Astrocyte (in vitro differentiated cells and primary cell): ENCODE measurements at regions not wholly inside any gene's neighbourhood (a gene's known extent, or its start where the extent isn't known, plus 50 kb on each side); places are given as distances from the start of the nearest gene placed in this dataset.
"Not testable (repeated sequence)": the region's sequence is repeated elsewhere in the genome, so short reads cannot be mapped to it uniquely, and the experiment has no call there.

ENCODE experiments used
- DNase-seq: peaks from one replicate; pipeline ENCODE4 v3.0.0-alpha.2; 2010; ENCODE audit warnings: low read depth
- FAIRE-seq: peaks from 2 replicates; lab custom pipeline; 2011; peaks lifted over from hg19 to GRCh38; lab: Jason Lieb, UNC
- H2AFZ ChIP-seq: 2 replicates; pipeline ENCODE4 v1.6.0; 2012; ENCODE audit warnings: low read depth, low read length, inconsistent platforms
- H3K27ac ChIP-seq: 2 replicates; pipeline ENCODE4 v1.5.1; 2011; ENCODE audit warnings: low read depth, low read length, inconsistent platforms
- H3K27me3 ChIP-seq: 2 replicates; pipeline ENCODE4 v1.6.0; 2011; ENCODE audit warnings: low read length, inconsistent platforms; ENCODE audit not compliant: insufficient read depth
- H3K36me3 ChIP-seq: 2 replicates; pipeline ENCODE4 v1.5.1; 2011; ENCODE audit warnings: low read length, inconsistent platforms; ENCODE audit not compliant: insufficient read depth
- H3K4me1 ChIP-seq: 2 replicates; pipeline ENCODE4 v1.5.1; 2011; ENCODE audit warnings: low read length, inconsistent platforms; ENCODE audit not compliant: insufficient read depth
- H3K4me2 ChIP-seq: 2 replicates; pipeline ENCODE4 v1.6.0; 2012; ENCODE audit warnings: low read length, inconsistent platforms
- H3K4me3 ChIP-seq: 2 replicates; pipeline ENCODE4 v1.5.1; 2011; ENCODE audit warnings: low read depth, mild to moderate bottlenecking, low read length, inconsistent platforms; ENCODE audit not compliant: insufficient read depth
- H3K79me2 ChIP-seq: 2 replicates; pipeline ENCODE4 v1.6.0; 2012; ENCODE audit warnings: mild to moderate bottlenecking, low read length, inconsistent platforms; ENCODE audit not compliant: insufficient read depth
- H3K9ac ChIP-seq: 2 replicates; pipeline ENCODE4 v1.6.0; 2012; ENCODE audit warnings: mild to moderate bottlenecking, low read length, inconsistent platforms
- H3K9me3 ChIP-seq: 2 replicates; pipeline ENCODE4 v1.5.1; 2012; ENCODE audit warnings: low read depth, mild to moderate bottlenecking, low read length, inconsistent platforms; ENCODE audit not compliant: insufficient read depth
- H4K20me1 ChIP-seq: 2 replicates; pipeline ENCODE4 v1.6.0; 2012; ENCODE audit warnings: low read length, inconsistent platforms; ENCODE audit not compliant: insufficient read depth
- H3K27ac Mint-ChIP-seq: one replicate; pipeline ENCODE4 v1.8.0; 2021; ENCODE audit warnings: mild to moderate bottlenecking, mixed read lengths; ENCODE audit not compliant: unreplicated experiment
- H3K27me3 Mint-ChIP-seq: one replicate; pipeline ENCODE4 v1.8.0; 2021; ENCODE audit warnings: low read depth, mixed read lengths; ENCODE audit not compliant: unreplicated experiment
- H3K36me3 Mint-ChIP-seq: one replicate; pipeline ENCODE4 v1.8.0; 2021; ENCODE audit warnings: low read depth, mixed read lengths; ENCODE audit not compliant: unreplicated experiment
- H3K4me1 Mint-ChIP-seq: one replicate; pipeline ENCODE4 v1.8.0; 2021; ENCODE audit warnings: low read depth, mixed read lengths; ENCODE audit not compliant: unreplicated experiment
- H3K4me3 Mint-ChIP-seq: one replicate; pipeline ENCODE4 v1.8.0; 2021; ENCODE audit warnings: mild to moderate bottlenecking, moderate library complexity, mixed read lengths; ENCODE audit not compliant: unreplicated experiment
- H3K9me3 Mint-ChIP-seq: one replicate; pipeline ENCODE4 v1.8.0; 2021; ENCODE audit warnings: mild to moderate bottlenecking, mixed read lengths; ENCODE audit not compliant: unreplicated experiment

DNA sequence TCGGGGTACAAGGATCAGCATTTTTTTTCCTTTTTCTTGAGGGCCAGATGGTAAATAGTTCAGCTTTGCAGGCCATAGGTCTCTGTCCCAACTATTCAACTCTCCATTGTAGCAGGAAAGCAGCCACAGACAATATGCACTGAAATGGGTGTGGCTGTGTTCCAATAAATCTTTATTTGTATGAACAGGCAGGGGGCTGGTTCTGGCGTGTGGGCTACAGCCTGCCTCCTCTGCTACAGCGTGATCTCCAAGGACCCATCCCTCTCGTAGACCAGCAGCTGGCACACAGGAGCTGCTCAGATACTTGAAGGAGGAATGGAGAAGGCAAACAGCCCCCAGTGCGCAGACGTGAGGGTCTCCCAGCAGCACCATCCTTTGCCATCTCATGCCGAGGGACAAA, 91.8 kb upstream of the FRG2C start:
- not testable (repeated sequence) for H3K36me3 Mint-ChIP-seq, H3K27ac ChIP-seq, FAIRE-seq, H2AFZ ChIP-seq, H3K9me3 Mint-ChIP-seq, H3K27ac Mint-ChIP-seq, H3K4me3 Mint-ChIP-seq, H3K27me3 Mint-ChIP-seq, H3K4me1 ChIP-seq, H3K4me2 ChIP-seq, H3K27me3 ChIP-seq, H3K9ac ChIP-seq, H3K79me2 ChIP-seq, DNase-seq, H3K36me3 ChIP-seq, H3K4me3 ChIP-seq, H3K4me1 Mint-ChIP-seq, H3K9me3 ChIP-seq, H4K20me1 ChIP-seq

DNA sequence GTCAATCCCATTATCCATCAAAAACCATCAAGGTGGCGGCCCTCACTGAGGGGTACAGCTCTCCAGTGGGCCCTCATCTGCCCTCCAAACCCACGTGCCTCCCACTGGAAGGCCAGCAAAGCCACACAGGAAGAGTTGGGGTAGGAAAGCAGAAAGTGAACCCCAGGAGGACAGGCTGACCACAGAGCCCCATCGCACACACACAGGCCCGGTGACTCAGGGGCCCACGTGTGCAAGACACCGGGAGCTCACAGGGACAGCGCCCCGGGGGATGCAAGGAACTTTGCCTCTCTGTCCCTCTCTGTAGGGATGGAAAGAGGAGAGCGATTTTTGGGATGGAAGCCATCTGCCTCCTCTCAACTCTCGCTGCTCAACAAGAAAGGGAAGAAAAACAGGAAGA, 85.0 kb upstream of the FRG2C start:
- not testable (repeated sequence) for H3K9ac ChIP-seq, H2AFZ ChIP-seq, H3K4me1 Mint-ChIP-seq, H3K4me2 ChIP-seq, H3K4me1 ChIP-seq, H3K9me3 Mint-ChIP-seq, H3K4me3 ChIP-seq, H3K9me3 ChIP-seq, H3K79me2 ChIP-seq, H3K36me3 Mint-ChIP-seq, H3K27me3 ChIP-seq, H3K27ac ChIP-seq, FAIRE-seq, H4K20me1 ChIP-seq, H3K27ac Mint-ChIP-seq, DNase-seq, H3K36me3 ChIP-seq
- H3K27me3 Mint-ChIP-seq = peaks cover 45% of the 10 kb centered on the region
- H3K4me3 Mint-ChIP-seq = peak overlapping the region; percentile 81

DNA sequence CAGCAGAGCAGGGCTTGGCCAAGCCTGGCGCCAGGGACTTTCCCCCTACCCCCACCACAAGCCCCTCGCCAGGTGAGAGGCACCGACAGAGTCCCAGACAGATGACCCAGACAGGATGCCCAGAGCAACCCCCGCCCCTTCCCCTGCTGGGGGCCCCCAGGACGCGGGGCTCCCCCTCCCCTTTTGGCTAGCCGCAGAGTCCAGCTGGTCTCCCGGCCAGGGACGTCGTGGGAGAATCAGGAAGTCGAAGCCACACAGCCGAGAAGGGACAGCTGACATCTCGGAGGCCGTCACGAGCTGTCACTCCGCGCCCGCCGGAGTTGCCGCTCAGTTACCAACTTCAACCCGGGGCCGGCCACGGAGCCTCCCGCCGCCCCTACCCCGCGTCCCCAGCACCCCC, 84.6 kb upstream of the FRG2C start:
- peak overlapping the region; percentile 80 for H3K4me2 ChIP-seq
- H2AFZ ChIP-seq, H3K9me3 ChIP-seq, H4K20me1 ChIP-seq, H3K79me2 ChIP-seq, H3K9ac ChIP-seq, H3K4me1 ChIP-seq, H3K4me3 ChIP-seq, DNase-seq, H3K27ac ChIP-seq, H3K4me1 Mint-ChIP-seq, H3K36me3 ChIP-seq, H3K27me3 ChIP-seq, H3K36me3 Mint-ChIP-seq, H3K27ac Mint-ChIP-seq, H3K9me3 Mint-ChIP-seq, FAIRE-seq: not testable (repeated sequence)
- peaks cover 48% of the 10 kb centered on the region for H3K27me3 Mint-ChIP-seq
- peak overlapping the region; percentile 81 for H3K4me3 Mint-ChIP-seq

DNA sequence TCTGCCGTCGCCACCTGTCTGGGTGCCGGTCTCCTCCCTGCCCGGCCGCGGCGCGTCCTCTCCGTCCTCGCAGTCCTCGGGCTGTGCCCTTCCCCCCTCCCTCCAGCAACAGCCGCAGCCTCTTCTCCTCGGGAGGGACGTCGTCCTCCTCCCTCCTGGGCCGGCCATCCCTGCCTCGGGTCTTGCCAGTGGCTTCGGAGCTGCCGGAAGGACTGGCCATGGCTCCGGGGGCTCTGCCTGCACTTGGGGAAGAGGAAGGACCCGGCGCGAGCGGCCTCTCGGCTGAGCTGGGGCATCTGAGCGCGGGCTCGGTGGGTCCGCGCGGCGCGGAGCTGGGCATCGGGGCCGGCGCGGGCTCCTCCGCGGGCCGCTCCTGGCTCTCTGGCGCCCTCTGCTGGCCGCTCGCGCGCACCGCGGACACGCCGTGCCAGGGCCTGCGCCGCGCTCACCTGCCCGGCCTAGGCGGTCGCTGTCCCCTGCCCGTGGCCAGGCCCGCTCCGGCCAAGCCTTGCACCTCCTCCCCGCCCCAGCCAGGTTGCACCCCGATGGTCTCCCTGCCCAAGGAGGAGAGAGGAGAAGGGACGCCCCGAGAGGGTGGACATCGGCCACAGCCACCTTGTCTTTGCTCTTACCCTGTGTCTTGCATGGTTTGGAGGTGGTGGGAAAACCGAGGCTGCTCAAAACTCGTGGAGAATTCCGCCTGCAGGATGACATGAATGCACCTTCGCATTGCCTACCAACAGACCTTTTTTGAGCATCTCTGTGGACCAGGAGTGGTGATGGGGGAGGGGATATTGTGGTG, 83.9 kb upstream of the FRG2C start:
- H3K36me3 Mint-ChIP-seq, H3K27ac ChIP-seq, H3K4me3 ChIP-seq, FAIRE-seq, H3K36me3 ChIP-seq, H3K9me3 ChIP-seq, H3K27me3 ChIP-seq, H3K79me2 ChIP-seq, H3K4me1 Mint-ChIP-seq, H3K9me3 Mint-ChIP-seq, H4K20me1 ChIP-seq, H3K27ac Mint-ChIP-seq, H3K4me1 ChIP-seq: not testable (repeated sequence)
- peak; percentile 2 for DNase-seq
- Histone ChIP-seq H3K9ac (peak overlapping the region; percentile 35), H2AFZ (peak overlapping the region; percentile 80), H3K4me2 (peak overlapping the region; percentile 80)
- peak overlapping the region; percentile 81 for H3K4me3 Mint-ChIP-seq
- H3K27me3 Mint-ChIP-seq = peaks cover 45% of the 10 kb centered on the region

DNA sequence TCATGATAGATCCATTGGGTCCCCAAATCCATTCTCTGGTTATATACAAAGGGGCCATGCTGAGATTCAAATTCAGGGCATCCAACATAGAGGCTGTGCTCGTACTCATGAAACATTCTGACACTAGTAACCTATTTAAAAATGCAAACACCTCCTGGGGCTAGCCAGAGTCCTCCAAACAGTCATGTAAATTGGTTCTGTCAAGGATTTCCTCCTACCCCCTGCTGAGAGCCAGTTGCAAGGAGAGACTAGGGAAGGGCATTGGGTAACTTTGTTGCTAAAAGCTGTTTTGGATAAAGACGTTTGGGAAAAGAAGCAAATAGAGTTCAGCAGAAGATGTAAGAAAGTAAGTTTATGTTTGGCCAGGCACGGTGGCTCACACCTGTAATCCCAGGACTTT, 81.6 kb upstream of the FRG2C start:
- not testable (repeated sequence) for H3K27ac ChIP-seq, H3K36me3 ChIP-seq, H3K27ac Mint-ChIP-seq, H3K4me1 ChIP-seq, DNase-seq, H3K4me2 ChIP-seq, H4K20me1 ChIP-seq, H3K79me2 ChIP-seq, H3K9me3 ChIP-seq, H3K4me3 Mint-ChIP-seq, H2AFZ ChIP-seq, FAIRE-seq, H3K36me3 Mint-ChIP-seq, H3K9ac ChIP-seq, H3K27me3 ChIP-seq, H3K9me3 Mint-ChIP-seq, H3K4me3 ChIP-seq, H3K4me1 Mint-ChIP-seq
- H3K27me3 Mint-ChIP-seq = peaks cover 53% of the 10 kb centered on the region

DNA sequence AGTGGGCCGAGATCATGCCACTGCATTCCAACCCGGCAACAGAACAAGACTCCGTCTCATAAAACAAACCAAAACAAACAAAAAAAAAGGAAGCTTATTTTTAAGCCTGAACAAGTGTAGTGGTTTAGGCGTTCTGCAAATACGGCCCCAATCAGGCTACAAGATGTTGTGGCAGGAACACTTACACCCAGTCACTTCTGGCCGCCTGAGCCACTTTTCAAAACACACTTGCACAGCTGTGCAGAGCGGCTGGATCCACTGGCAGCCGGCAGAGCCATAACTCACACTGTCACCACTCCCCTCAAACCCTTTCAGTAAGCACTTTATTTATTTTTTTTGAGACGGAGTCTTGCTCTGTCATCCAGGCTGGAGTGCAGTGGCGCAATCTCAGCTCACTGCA, 81.0 kb upstream of the FRG2C start:
- DNase-seq, H3K27me3 ChIP-seq, H3K4me3 ChIP-seq, H3K79me2 ChIP-seq, H3K9me3 ChIP-seq, FAIRE-seq, H3K36me3 Mint-ChIP-seq, H3K27ac ChIP-seq, H3K4me1 Mint-ChIP-seq, H3K27ac Mint-ChIP-seq, H3K36me3 ChIP-seq, H4K20me1 ChIP-seq, H3K4me1 ChIP-seq, H2AFZ ChIP-seq, H3K4me2 ChIP-seq, H3K4me3 Mint-ChIP-seq, H3K9ac ChIP-seq, H3K9me3 Mint-ChIP-seq: not testable (repeated sequence)
- H3K27me3 Mint-ChIP-seq = peaks cover 48% of the 10 kb centered on the region
